Adrenal gland (tissue), 5 donors: ENCODE measurements at regions not wholly inside any gene's neighbourhood (a gene's known extent, or its start where the extent isn't known, plus 50 kb on each side); places are given as distances from the start of the nearest gene placed in this dataset.

Experiments
- POLR2A ChIP-seq, 2 donors: fragments of 450-650 bp; IDR thresholded peaks; one replicate each; pipeline ENCODE4 v1.6.1; 2017; ENCODE audit warnings: antibody characterized with exemption in 2 of 2, mild to moderate bottlenecking in 2 of 2, moderate library complexity in 1 of 2
- TF ChIP-seq, protein P1 (sequence below), 6 experiments: fragments of 450-650 bp in 4 of 6; fragments of 200-600 bp in 2 of 6; sonication (generic) in 1 of 6; IDR thresholded peaks; 1 replicate in 5 of 6; 2 replicates in 1 of 6; pipeline versions ENCODE4 v1.5.1 to v1.8.0; 2016 to 2021; ENCODE audit warnings: antibody characterized with exemption in 6 of 6, mild to moderate bottlenecking in 2 of 6, moderate library complexity in 1 of 6
- donor health status: DM: no; HTN: no; CAD: no.

DNA sequence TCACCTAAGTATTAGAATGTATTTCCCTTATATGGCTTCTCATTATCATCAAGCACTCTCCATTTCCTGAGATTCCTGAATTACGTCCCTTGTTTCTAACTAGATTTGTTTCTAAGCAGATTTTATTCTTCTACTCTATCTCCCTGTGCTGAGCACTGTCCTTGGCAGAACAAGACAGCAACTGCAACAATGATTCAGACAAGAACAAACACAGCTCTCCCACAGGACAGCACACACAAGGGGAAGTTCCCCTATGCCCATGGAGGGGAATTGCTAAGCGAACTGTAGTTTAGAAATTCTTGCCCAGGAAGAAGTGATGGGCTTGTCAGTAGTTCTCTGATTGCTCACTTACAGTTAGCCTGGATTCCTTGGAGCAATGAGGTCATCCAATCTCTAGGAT, 759.9 kb downstream of the DTWD2 start:
- TF ChIP-seq, protein P1, sequence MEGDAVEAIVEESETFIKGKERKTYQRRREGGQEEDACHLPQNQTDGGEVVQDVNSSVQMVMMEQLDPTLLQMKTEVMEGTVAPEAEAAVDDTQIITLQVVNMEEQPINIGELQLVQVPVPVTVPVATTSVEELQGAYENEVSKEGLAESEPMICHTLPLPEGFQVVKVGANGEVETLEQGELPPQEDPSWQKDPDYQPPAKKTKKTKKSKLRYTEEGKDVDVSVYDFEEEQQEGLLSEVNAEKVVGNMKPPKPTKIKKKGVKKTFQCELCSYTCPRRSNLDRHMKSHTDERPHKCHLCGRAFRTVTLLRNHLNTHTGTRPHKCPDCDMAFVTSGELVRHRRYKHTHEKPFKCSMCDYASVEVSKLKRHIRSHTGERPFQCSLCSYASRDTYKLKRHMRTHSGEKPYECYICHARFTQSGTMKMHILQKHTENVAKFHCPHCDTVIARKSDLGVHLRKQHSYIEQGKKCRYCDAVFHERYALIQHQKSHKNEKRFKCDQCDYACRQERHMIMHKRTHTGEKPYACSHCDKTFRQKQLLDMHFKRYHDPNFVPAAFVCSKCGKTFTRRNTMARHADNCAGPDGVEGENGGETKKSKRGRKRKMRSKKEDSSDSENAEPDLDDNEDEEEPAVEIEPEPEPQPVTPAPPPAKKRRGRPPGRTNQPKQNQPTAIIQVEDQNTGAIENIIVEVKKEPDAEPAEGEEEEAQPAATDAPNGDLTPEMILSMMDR (IDR thresholded peaks at IDR 0.05): no peak
- TF ChIP-seq POLR2A (IDR thresholded peaks at IDR 0.05): no peak
